HFFc6 (cell line): ENCODE measurements at regions not wholly inside any gene's neighbourhood (a gene's known extent, or its start where the extent isn't known, plus 50 kb on each side); places are given as distances from the start of the nearest gene placed in this dataset.

ENCODE experiments used
- DNase-seq: peaks from one replicate; pipeline ENCODE4 v3.0.0-alpha.2; 2018
- H3K27ac Mint-ChIP-seq: 2 replicates; pipeline ENCODE4 v1.8.0; 2020; ENCODE audit warnings: mild to moderate bottlenecking, mixed read lengths
- H3K27me3 Mint-ChIP-seq: 2 replicates; pipeline ENCODE4 v1.8.0; 2021; ENCODE audit warnings: mild to moderate bottlenecking, moderate library complexity, mixed read lengths; ENCODE audit not compliant: insufficient read depth
- H3K36me3 Mint-ChIP-seq: 2 replicates; pipeline ENCODE4 v1.8.0; 2021; ENCODE audit warnings: low read depth, mixed read lengths
- H3K4me1 Mint-ChIP-seq: 2 replicates; pipeline ENCODE4 v1.8.0; 2020; ENCODE audit warnings: low read depth, mixed read lengths
- H3K4me3 Mint-ChIP-seq: 2 replicates; pipeline ENCODE4 v1.8.0; 2020; ENCODE audit warnings: mild to moderate bottlenecking, moderate library complexity, mixed read lengths
- H3K9me3 Mint-ChIP-seq: 2 replicates; pipeline ENCODE4 v1.8.0; 2020; ENCODE audit warnings: mild to moderate bottlenecking, mixed read lengths
- CTCF ChIP-seq: fragments of 200-600 bp; sonication (generic); IDR thresholded peaks from 2 replicates; pipeline ENCODE4 v1.5.0; 2021; ENCODE audit warnings: antibody characterized with exemption, mild to moderate bottlenecking

GRCh38 chr3:161793194-161793930 lies 296.8 kb downstream of the OTOL1 start:
- H3K36me3 Mint-ChIP-seq, result no peaks in the 10 kb centered on the region
- H3K4me3 Mint-ChIP-seq, result no peak overlapping the region
- no peak overlapping the region for H3K27ac Mint-ChIP-seq
- H3K27me3 Mint-ChIP-seq, result no peaks in the 10 kb centered on the region; the same call in 1 of the 2 replicates
- no peak for DNase-seq
- H3K9me3 Mint-ChIP-seq, result peaks cover 5% of the 10 kb centered on the region; the same call in 1 of the 2 replicates
- no peaks in the 10 kb centered on the region for H3K4me1 Mint-ChIP-seq
- no peak for TF ChIP-seq CTCF

- Mint-ChIP-seq H3K27me3 (no peaks in the 10 kb centered on the region; the same call in 1 of the 2 replicates), H3K4me3 (no peak overlapping the region), H3K4me1 (no peaks in the 10 kb centered on the region), H3K9me3 (peaks cover 6% of the 10 kb centered on the region; the same call in 1 of the 2 replicates), H3K27ac (no peak overlapping the region), H3K36me3 (no peaks in the 10 kb centered on the region)
- DNase-seq, result no peak
- no peak for TF ChIP-seq CTCF
Measured at GRCh38 chr3:161794551-161794950, 297.9 kb downstream of the OTOL1 start.

- peaks cover 8% of the 10 kb centered on the region for H3K9me3 Mint-ChIP-seq
- DNase-seq, result no peak
- H3K4me3 Mint-ChIP-seq, result no peak overlapping the region
- TF ChIP-seq CTCF, result no peak
- H3K27me3 Mint-ChIP-seq, result no peaks in the 10 kb centered on the region
- H3K27ac Mint-ChIP-seq, result no peak overlapping the region
- H3K4me1 Mint-ChIP-seq, result no peaks in the 10 kb centered on the region
- no peaks in the 10 kb centered on the region for H3K36me3 Mint-ChIP-seq
Measured at GRCh38 chr3:161796312-161796711, 299.7 kb downstream of the OTOL1 start.

- Mint-ChIP-seq H3K9me3 (peaks cover 10% of the 10 kb centered on the region), H3K27me3 (no peaks in the 10 kb centered on the region), H3K4me1 (no peaks in the 10 kb centered on the region), H3K4me3 (no peak overlapping the region), H3K27ac (no peak overlapping the region), H3K36me3 (no peaks in the 10 kb centered on the region)
- DNase-seq, result no peak
- no peak for TF ChIP-seq CTCF
Measured at GRCh38 chr3:161796780-161797179, 300.2 kb downstream of the OTOL1 start.

GRCh38 chr3:161798016-161798415 lies 301.4 kb downstream of the OTOL1 start:
- no peak for DNase-seq
- Mint-ChIP-seq H3K4me3 (no peak overlapping the region), H3K4me1 (no peaks in the 10 kb centered on the region), H3K9me3 (peaks cover 15% of the 10 kb centered on the region), H3K27me3 (no peaks in the 10 kb centered on the region), H3K27ac (no peak overlapping the region), H3K36me3 (no peaks in the 10 kb centered on the region)
- TF ChIP-seq CTCF, result no peak
